IPS-NIHi7 (cell line): ENCODE measurements at regions not wholly inside any gene's neighbourhood (a gene's known extent, or its start where the extent isn't known, plus 50 kb on each side); places are given as distances from the start of the nearest gene placed in this dataset.
"Not testable (repeated sequence)": the region's sequence is repeated elsewhere in the genome, so short reads cannot be mapped to it uniquely, and the experiment has no call there.

ENCODE experiments used
- DNase-seq: peaks from one replicate; pipeline ENCODE4 v3.0.0; 2012; ENCODE audit warnings: mixed read lengths; ENCODE audit errors: extremely low spot score

DNA sequence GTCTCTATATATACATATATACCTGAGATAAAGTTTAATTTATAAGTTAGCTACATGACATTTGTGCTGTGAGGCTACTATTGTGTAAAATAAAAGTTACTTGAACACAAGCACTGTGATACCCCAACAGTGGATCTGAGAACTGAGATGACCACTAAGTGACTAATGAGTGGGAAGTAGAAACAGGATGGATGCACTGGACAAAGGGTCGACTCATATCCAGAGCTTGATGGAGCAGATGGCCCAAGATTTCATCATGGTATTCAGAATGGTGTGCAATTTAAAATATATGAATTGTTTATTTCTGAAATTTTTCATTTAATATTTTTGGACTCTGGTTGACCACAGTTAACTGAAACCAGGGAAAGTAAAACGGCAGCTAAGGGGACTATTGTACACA, 908.6 kb upstream of the MDGA2 start:
- no peak for DNase-seq

- no peak for DNase-seq
Measured at GRCh38 chr14:48582938-48583337, 907.5 kb upstream of the MDGA2 start.

- DNase-seq = no peak
Measured at GRCh38 chr14:48580692-48581091, 905.3 kb upstream of the MDGA2 start.

GRCh38 chr14:48575772-48576171, 900.4 kb upstream of the MDGA2 start:
- no peak for DNase-seq

GRCh38 chr14:48568688-48569087, 893.3 kb upstream of the MDGA2 start:
- DNase-seq = no peak

- no peak for DNase-seq
Measured at GRCh38 chr14:48568252-48568651, 892.8 kb upstream of the MDGA2 start.

DNA sequence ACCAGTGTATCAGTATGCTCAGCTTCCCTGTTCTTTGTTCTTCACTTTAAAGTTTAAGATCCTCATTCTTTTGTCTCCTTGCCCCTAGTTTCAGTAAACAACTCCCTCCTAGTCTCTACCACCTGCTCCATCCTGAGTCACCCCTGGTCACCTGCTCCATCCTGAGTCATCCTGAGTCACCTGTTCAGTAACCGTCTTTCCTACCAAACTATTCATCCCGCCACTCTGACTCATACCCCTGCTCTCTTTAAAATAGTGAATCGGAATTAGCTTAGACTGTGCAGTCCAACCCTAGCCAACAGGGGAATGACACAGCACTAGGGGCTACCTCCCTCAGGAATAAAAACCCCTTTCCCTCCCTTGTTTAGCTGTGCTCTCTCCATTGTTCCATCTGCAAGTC, 888.1 kb upstream of the MDGA2 start:
- no peak for DNase-seq

GRCh38 chr14:48561438-48561837, 886.0 kb upstream of the MDGA2 start:
- not testable (repeated sequence) for DNase-seq

DNA sequence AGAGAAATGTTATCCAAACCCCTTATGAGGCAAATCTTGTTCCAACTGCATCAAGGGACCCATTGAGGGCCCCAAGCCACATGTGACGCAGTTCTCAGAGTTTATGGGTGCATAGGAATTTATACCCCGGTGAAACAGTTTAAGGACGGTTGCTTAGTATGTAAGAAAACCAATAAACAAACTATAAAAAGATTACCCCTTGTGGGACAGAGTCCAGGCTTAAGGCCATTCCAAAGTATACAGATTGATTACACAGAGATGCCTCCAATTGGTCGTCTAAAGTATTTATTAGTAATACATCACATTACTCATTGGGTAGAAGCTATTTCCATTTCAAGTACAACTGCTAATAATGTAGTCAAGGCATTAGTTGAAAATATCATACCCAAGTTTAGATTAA, 885.0 kb upstream of the MDGA2 start:
- no peak for DNase-seq

DNA sequence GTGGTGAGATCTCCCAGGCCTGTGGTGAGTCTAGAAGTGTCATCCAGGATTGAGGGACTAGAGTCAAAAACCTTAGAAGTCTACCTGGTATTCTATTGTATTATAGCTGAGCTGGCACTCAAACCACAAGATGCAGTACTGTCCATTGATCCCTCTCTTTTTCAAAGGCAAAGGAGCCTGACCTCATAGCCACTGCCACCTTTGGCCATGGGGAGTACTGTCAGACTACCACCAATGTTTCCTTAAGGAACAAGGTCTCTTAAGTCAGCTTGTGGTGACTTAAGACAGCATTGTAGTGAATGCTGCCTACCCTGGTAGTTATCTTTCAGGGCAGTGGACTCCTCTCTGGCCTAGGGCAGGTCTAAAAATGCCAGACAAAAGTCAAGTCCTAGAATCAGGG, 878.0 kb upstream of the MDGA2 start:
- no peak for DNase-seq

DNA sequence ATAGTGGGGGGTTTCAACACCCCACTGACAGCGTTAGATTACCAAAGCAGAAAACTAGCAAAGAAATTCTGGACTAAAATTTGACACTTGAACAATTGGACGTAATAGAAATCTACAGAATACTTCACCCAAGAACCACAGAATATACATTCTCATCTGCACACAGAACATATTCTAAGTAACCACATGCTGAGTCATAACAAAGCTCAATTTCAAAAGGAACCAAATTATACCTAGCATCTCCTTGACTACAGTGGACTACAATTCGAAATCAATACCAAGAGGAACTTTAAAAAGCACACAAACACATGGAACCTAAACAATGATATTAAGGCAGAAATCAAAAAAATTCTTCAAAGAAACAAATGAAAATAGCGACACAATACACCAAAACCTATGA, 871.6 kb upstream of the MDGA2 start:
- DNase-seq = no peak

DNA sequence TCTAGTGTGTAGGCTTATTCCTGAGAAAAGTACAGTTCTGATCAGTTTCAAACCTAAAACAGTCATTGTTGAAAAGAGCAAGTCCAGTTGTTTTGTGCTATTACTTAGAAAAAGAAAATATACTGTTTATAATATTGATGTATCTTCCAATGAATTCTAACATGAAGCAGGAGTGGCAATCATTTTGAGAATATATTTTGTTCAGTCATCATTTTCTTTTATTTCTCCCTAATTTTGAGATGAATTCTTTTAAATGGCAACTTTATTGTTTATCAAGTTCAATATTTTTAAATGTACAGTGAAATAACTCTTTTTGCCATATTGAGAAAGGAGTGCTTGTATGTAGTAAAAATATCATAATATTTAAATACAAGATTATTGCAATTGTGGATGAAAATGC, 862.2 kb upstream of the MDGA2 start:
- DNase-seq = no peak

DNA sequence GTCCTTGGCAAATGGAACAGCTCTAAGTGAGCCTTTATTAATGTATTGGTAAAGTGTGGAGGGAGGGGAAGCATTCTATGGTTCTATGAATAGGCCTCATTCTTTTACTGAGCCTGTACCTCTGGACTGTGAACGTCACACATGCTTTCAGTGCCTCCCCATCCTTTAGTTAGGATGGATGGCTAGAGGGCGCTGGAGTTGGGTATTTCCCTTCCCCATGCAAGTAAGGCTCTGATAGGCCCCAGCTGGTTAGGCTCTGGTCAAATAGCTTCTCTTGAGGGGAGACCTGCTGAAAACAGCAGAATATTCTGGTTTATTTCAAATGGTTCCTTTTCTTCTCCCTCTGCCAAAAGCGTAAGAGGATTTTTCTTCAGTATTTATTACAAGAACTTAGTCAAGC, 860.9 kb upstream of the MDGA2 start:
- peak; percentile 35 for DNase-seq

- peak; percentile 14 for DNase-seq
Measured at GRCh38 chr14:48527832-48528231, 852.4 kb upstream of the MDGA2 start.

- no peak for DNase-seq
Measured at GRCh38 chr14:48526307-48526706, 850.9 kb upstream of the MDGA2 start.

DNA sequence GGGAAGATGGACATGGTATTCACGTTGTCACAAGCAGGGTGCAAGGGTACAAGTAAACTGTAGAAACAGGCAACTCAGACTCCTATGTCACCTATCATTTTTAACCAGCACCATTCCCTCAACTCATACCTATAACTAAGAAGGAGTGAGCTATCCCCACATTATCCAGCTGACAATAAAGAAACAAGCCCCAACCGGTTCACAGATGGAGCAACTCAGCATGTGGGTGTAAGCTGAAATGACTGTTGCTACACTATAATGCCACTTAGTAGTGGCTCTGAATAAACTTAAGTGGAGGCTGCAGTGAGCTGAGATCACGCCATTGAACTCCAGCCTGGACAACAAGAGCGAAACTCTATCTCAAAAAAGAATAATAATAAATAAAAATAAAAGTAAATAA, 829.5 kb upstream of the MDGA2 start:
- DNase-seq = no peak

- DNase-seq = no peak
Measured at GRCh38 chr14:48490756-48491155, 815.4 kb upstream of the MDGA2 start.

DNA sequence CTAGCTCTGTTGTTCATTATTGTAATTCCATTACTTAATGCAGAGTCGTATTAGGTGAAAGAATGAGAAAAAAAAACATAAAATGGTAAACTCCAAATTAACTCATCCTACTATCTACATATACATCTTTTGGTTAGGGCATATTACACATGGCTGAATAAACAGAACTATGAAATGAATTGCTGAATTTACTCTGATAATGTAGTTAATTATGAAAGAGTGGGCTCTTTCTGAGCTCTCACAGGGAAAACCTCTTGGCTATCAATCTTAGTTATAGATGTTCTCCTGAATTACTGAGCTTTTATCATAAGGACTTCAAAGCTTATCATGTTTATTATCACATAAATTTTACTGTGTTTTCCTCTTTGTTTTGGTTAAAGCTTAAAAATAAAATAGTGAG, 798.5 kb upstream of the MDGA2 start:
- no peak for DNase-seq

DNA sequence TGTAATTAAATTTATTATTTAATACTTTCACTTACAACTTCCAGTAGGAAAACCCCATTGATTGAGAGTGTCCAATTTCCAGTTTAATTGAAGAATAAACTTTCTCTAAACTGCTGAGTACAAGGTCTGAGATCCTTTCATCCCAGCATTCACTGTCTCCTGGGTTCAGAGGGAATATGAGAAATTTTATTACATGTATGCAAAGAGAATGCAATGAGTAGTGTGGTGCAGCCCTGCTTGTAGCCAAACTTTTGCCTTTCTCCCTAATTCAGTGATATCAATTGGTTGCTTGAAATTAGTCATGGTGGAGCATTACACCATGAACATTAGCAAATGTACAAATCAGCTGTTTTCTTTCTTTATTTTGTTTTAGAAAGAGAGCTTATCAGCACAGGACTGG, 780.6 kb upstream of the MDGA2 start:
- no peak for DNase-seq

- no peak for DNase-seq
Measured at GRCh38 chr14:48454887-48455286, 779.5 kb upstream of the MDGA2 start.

DNA sequence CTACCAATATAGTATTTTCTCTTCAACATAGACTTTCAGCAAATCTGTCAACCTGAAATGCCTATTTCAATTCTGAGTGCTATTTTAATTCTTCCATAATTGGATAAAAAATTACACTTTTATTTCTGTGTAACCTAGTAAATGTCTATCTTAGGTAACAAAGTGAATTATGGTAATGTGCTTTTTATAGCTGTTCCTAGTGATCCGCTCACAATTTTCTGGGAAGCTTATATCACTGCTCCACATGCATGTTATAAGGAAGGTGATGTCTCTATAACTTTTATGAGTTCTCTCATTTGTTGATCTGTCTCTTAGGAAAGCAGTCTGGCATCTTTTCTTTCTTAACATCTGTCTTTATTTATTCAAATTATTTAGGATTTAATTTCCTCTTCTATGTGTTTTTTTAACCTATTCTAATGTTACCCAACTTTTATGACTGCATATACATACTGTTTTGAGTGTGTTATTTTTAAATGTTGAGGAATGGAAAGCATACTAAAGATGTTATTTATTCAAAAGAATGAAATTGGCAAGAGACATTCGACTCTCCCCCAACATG, 777.1 kb upstream of the MDGA2 start:
- DNase-seq = no peak

GRCh38 chr14:48435221-48435620, 759.8 kb upstream of the MDGA2 start:
- no peak for DNase-seq

GRCh38 chr14:48430805-48431204, 755.4 kb upstream of the MDGA2 start:
- DNase-seq = no peak

GRCh38 chr14:48429512-48429911, 754.1 kb upstream of the MDGA2 start:
- no peak for DNase-seq
